Progenitor cell of endocrine pancreas (in vitro differentiated cells): ENCODE measurements at regions not wholly inside any gene's neighbourhood (a gene's known extent, or its start where the extent isn't known, plus 50 kb on each side); places are given as distances from the start of the nearest gene placed in this dataset.
A peak's percentile ranks its signal among the peaks of the same experiment; 100 is the strongest.
"Not testable (repeated sequence)": the region's sequence is repeated elsewhere in the genome, so short reads cannot be mapped to it uniquely, and the experiment has no call there.

Experiments used
- DNase-seq: peaks from one replicate; pipeline ENCODE4 v3.0.0; 2021; ENCODE audit warnings: low spot score; ENCODE audit not compliant: unreplicated experiment
- H3K27ac Mint-ChIP-seq: 2 replicates; pipeline ENCODE4 v1.8.0; 2021; ENCODE audit warnings: mild to moderate bottlenecking, moderate library complexity, mixed read lengths
- H3K27me3 Mint-ChIP-seq: 2 replicates; pipeline ENCODE4 v1.8.0; 2021; ENCODE audit warnings: mixed read lengths
- H3K36me3 Mint-ChIP-seq: 2 replicates; pipeline ENCODE4 v1.8.0; 2022; ENCODE audit warnings: mixed read lengths; ENCODE audit not compliant: insufficient read depth
- H3K4me1 Mint-ChIP-seq: 2 replicates; pipeline ENCODE4 v1.8.0; 2021; ENCODE audit warnings: low read depth, mixed read lengths
- H3K4me3 Mint-ChIP-seq: 2 replicates; pipeline ENCODE4 v1.8.0; 2021; ENCODE audit warnings: low read depth, mild to moderate bottlenecking, moderate library complexity, mixed read lengths
- H3K9me3 Mint-ChIP-seq: 2 replicates; pipeline ENCODE4 v1.8.0; 2021; ENCODE audit warnings: low read depth, mixed read lengths
- TF ChIP-seq, protein P1 (sequence below): fragments of 200-600 bp; sonication (generic); IDR thresholded peaks from one replicate; pipeline ENCODE4 v1.5.0; 2021; ENCODE audit warnings: antibody characterized with exemption, mild to moderate bottlenecking; ENCODE audit not compliant: unreplicated experiment

DNA sequence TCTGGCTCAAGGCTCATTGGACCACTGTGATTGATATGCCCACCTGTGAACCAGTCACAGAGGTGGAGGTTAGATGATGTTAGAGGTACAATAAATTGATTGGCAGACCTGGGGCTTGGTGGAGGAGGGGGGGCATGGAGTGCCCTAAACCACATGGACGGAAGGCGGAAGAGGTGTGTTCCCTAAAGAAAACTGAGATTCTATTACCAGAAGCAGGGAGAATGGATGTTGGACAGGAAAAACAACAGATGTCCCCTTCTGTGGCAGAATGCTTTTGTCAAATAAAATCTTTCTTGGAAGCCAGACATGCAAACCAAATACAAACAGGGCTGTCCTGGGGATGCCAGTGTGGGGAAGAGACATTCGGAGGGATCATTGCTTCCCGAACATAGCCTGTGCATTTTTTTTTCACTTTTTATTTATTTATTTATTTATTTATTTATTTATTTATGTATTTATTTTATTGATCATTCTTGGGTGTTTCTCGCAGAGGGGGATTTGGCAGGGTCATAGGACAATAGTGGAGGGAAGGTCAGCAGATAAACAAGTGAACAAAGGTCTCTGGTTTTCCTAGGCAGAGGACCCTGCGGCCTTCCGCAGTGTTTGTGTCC lies 433.9 kb downstream of the RPS24 start:
- peaks cover 7% of the 10 kb centered on the region for H3K4me1 Mint-ChIP-seq
- H3K4me3 Mint-ChIP-seq: no peak overlapping the region

GRCh38 chr10:78468731-78469130 lies 435.1 kb downstream of the RPS24 start:
- H3K27me3 Mint-ChIP-seq, H3K36me3 Mint-ChIP-seq, H3K27ac Mint-ChIP-seq, H3K4me3 Mint-ChIP-seq, H3K9me3 Mint-ChIP-seq: not testable (repeated sequence)
- DNase-seq: peak; percentile 2
- peaks cover 14% of the 10 kb centered on the region for H3K4me1 Mint-ChIP-seq

More for the DNA sequence above, 433.9 kb downstream of the RPS24 start:
- H3K27ac Mint-ChIP-seq: no peak overlapping the region
- H3K9me3 Mint-ChIP-seq: no peaks in the 10 kb centered on the region
- peaks cover 6% of the 10 kb centered on the region for H3K27me3 Mint-ChIP-seq
- DNase-seq: no peak
- H3K36me3 Mint-ChIP-seq: no peaks in the 10 kb centered on the region
- TF ChIP-seq, protein P1, sequence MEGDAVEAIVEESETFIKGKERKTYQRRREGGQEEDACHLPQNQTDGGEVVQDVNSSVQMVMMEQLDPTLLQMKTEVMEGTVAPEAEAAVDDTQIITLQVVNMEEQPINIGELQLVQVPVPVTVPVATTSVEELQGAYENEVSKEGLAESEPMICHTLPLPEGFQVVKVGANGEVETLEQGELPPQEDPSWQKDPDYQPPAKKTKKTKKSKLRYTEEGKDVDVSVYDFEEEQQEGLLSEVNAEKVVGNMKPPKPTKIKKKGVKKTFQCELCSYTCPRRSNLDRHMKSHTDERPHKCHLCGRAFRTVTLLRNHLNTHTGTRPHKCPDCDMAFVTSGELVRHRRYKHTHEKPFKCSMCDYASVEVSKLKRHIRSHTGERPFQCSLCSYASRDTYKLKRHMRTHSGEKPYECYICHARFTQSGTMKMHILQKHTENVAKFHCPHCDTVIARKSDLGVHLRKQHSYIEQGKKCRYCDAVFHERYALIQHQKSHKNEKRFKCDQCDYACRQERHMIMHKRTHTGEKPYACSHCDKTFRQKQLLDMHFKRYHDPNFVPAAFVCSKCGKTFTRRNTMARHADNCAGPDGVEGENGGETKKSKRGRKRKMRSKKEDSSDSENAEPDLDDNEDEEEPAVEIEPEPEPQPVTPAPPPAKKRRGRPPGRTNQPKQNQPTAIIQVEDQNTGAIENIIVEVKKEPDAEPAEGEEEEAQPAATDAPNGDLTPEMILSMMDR: no peak

DNA sequence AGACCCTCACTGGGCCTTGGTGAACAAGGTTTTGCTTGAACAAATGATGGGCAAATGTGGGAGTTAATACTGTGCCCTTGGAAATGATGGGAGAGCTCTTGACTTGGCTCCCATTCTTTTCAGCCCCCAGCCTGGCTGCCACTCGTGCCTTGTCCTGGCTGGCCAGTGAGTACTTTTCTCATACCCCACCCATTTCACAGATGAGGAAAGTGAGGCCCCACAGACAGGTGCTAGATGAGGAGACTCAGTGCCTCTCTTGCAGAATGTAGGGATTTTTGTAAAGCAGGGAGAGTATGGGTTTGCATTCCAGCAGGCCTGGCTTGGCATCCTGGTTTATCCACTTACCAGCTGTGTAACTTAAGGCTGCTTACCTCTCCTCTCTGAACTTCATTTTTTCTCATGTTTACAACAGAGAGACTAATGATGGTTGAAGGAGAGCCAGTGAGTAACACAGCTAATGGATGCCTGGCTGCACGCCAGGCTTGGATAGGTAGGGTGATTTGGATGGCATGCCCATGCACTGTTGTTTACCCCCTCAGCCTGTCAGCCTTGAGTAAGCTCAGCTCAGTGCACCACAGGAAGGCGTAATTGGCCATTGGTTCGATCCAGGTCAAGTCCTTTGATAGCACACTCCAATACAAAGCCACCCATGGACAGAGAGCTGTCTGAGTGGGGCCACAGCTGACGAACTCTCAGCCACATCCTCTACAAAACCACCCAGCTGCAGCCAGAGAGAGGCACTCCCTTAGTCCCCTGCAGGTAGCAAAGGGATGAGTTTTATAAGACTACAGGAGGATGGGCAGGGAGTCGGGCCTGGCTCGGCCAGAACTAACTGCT lies 436.8 kb downstream of the RPS24 start:
- no peak overlapping the region for H3K4me3 Mint-ChIP-seq
- TF ChIP-seq, protein P1: no peak
- no peaks in the 10 kb centered on the region for H3K36me3 Mint-ChIP-seq
- H3K4me1 Mint-ChIP-seq: peaks cover 11% of the 10 kb centered on the region
- no peaks in the 10 kb centered on the region for H3K9me3 Mint-ChIP-seq
- peaks cover 2% of the 10 kb centered on the region for H3K27me3 Mint-ChIP-seq
- no peak overlapping the region for H3K27ac Mint-ChIP-seq
- peak; percentile 5 for DNase-seq

DNA sequence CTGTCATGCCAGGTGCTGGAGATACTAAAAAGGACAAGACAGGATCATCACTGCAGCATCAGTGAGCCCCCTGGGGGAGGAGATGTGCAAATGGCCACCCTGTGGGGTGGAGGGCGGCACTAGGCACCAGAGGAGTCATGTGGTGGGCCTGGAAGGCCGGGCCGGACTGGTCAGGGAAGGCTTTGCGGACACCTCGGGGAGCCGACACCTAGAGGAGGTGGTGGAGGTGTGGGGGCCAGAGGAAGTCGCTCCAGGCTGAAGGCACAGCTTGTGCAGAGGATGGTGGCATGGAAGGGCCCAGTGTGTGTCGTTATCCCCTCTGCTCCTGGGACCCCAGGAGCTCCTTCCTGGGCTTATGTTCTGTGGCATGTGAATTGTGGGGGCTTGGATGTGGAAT lies 437.7 kb downstream of the RPS24 start:
- H3K27ac Mint-ChIP-seq: peak overlapping the region; percentile 69
- TF ChIP-seq, protein P1: no peak
- peaks cover 9% of the 10 kb centered on the region for H3K27me3 Mint-ChIP-seq
- H3K9me3 Mint-ChIP-seq: no peaks in the 10 kb centered on the region
- H3K4me3 Mint-ChIP-seq: no peak overlapping the region
- H3K4me1 Mint-ChIP-seq: peaks cover 11% of the 10 kb centered on the region
- no peak for DNase-seq
- no peaks in the 10 kb centered on the region for H3K36me3 Mint-ChIP-seq

DNA sequence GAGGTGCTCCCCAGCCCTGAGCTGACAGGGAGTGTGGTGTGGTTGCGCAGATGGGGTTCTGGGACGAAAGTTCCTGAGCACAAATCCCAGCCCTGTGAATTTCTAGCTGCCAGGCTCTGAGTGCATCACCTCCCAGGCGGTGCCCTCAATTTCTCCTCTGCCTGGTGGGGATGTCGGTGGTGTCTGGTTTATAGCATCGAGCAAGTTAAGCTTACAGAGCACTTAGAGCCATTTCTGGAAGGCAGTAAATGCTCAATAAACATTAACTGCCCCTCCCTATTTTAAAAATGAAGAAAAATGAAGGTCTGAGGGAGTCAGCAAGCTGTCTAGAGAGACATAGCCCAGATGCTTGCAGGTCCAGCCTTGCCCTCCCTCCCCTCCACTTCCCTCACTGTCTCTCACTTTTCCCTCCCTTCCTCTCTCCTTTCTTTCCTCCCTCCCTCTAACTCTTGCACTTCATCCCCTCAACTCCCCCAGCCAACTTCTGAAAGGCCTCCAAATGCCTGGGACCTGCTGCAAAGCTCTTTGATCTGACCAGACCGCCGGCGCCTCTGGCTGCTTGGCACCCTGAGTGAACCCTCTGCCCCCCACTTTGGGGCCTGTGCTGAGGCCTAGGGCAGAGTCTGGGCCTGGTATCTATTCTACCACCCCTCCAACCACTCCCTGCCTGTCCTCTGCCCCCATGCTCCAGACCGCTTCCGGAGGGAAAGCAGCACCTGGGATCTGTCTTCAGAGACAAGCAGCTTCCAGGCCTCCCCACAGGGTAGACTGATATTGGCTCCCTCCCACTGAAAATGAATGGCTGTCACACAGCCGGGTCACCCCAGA lies 438.3 kb downstream of the RPS24 start:
- TF ChIP-seq, protein P1: no peak
- H3K9me3 Mint-ChIP-seq: no peaks in the 10 kb centered on the region
- no peaks in the 10 kb centered on the region for H3K36me3 Mint-ChIP-seq
- no peak for DNase-seq
- H3K4me3 Mint-ChIP-seq: no peak overlapping the region
- H3K4me1 Mint-ChIP-seq: peaks cover 11% of the 10 kb centered on the region
- peak overlapping the region; percentile 69 for H3K27ac Mint-ChIP-seq
- peaks cover 12% of the 10 kb centered on the region for H3K27me3 Mint-ChIP-seq
